Ovary (tissue), 7 donors: ENCODE measurements at regions not wholly inside any gene's neighbourhood (a gene's known extent, or its start where the extent isn't known, plus 50 kb on each side); places are given as distances from the start of the nearest gene placed in this dataset.

ENCODE experiments used
- DNase-seq, 5 donors: peaks; one replicate each; pipeline ENCODE4 v3.0.0-alpha.2; 2019 to 2020
- H3K27ac ChIP-seq, 2 donors: fragments of 200-600 bp; one replicate each; pipeline versions ENCODE4 v1.5.1 to v1.8.0; 2019 to 2022
- H3K27me3 ChIP-seq: fragments of 200-600 bp; one replicate; pipeline ENCODE4 v1.8.0; 2022
- H3K36me3 ChIP-seq: fragments of 200-600 bp; sonication (generic); one replicate; pipeline ENCODE4 v1.5.1; 2019
- H3K4me1 ChIP-seq: one replicate; pipeline ENCODE4 v1.8.1; 2013; ENCODE audit warnings: mild to moderate bottlenecking, moderate library complexity; ENCODE audit not compliant: insufficient read depth
- H3K4me3 ChIP-seq: fragments of 200-600 bp; sonication (generic); one replicate; pipeline ENCODE4 v1.5.1; 2017
- H3K9me3 ChIP-seq, 2 donors: fragments of 200-600 bp in 1 of 2; sonication (generic) in 1 of 2; one replicate each; pipeline versions ENCODE4 v1.5.1 to v1.8.1; 2013 to 2019; ENCODE audit warnings: mild to moderate bottlenecking in 1 of 2, moderate library complexity in 1 of 2
- CTCF ChIP-seq, 3 donors: fragments of 450-650 bp in 2 of 3; fragments of 200-600 bp in 1 of 3; IDR thresholded peaks; one replicate each; pipeline versions ENCODE4 v1.5.1 to v1.8.0; 2016 to 2022; ENCODE audit warnings: antibody characterized with exemption in 3 of 3, mild to moderate bottlenecking in 1 of 3
- EP300 ChIP-seq: sonication (generic); formaldehyde crosslinking; IDR thresholded peaks from one replicate; pipeline ENCODE4 v1.6.1; 2017; ENCODE audit warnings: antibody characterized with exemption
- POLR2A ChIP-seq: fragments of 450-650 bp; IDR thresholded peaks from one replicate; pipeline ENCODE4 v1.6.1; 2017; ENCODE audit warnings: antibody characterized with exemption, mild to moderate bottlenecking, moderate library complexity
- WGBS, 3 donors: extraction: QIAGEN DNeasy Blood & Tissue Kit in 1 of 3; methylation state at CpG; one replicate each; pipeline versions ENCODE4 v1.1.5 to v1.1.7; 2013 to 2017; 5-methylcytosine and 5-hydroxymethylcytosine counted together
- intact Hi-C, 4 donors: fragments of 100-400 bp; cut with DNase I; formaldehyde crosslinking; loops; one replicate each; pipeline versions ENCODE4 v1.11.0 to v1.15.1; 2022 to 2023
- donor health status: DM: no; HTN: no; CAD: no; lungs with moderate emphysema.
- donor health status: DM: no; HTN: no; CAD: no.
- donor health status: Bipolar disorder and iron deficiency.
- donor health status: DM: no; HTN: no; CAD: no.
- donor health status: DM: yes; HTN: yes; CAD: no.

DNA sequence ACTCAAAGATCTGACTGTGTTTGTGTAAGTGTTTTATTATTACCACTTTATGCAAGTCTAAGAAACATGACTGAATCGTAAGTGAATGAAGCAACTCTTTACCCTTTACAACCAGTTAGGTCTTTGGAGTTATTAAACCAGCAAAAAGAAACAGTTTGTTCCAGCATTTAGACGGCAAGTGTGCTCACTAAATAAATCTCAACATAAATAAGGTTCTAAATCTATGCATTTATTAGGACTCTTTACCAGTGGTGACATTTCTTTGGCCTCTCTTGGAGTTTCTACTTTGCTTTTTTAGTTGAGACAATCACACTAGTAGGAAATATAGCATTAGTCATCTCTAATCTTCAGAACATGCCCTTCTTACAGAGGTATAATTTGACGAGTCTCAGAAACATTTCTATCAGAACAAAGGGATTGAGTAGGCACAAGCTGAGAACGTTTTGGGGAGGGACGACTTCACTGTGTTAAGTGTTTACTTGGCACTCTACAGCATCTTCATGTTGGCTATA is 739.9 kb upstream of the NR2F2 start:
- WGBS, 3 donors, result 37 to 57% (median 43%) methylated on average over 5 of the region's 5 CpGs

DNA sequence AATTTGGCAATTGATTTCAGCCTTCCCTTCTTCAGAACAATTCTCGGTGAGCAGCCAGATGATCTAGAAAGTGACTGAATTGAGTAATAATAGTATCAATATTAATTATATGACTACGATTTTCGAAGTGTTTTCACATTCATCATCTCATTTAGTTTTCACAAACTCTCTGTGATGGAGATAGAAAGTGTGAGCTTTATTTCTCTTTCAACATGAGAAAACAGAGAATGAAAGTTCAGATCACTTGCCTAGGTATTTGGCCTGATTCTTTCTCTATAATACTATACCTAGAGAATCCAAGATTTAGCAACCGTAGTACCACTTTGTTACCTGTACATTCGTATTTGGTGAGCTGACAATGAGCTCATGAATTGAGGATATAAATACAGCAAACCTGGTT is 739.2 kb upstream of the NR2F2 start:
- intact Hi-C loops, result no loop called here
- 77 to 95% (median 94%) methylated on average over 5 of the region's 5 CpGs for WGBS, 3 donors
- H3K36me3 ChIP-seq, result no peaks in the 10 kb centered on the region
- H3K27ac ChIP-seq, result no peak overlapping the region
- no peaks in the 10 kb centered on the region for H3K9me3 ChIP-seq
- H3K4me3 ChIP-seq, result no peak overlapping the region
- DNase-seq, result no peak
- H3K27me3 ChIP-seq, result no peaks in the 10 kb centered on the region
- TF ChIP-seq CTCF (IDR thresholded peaks at IDR 0.05), result no peak
- no peak for TF ChIP-seq POLR2A
- no peak for TF ChIP-seq EP300
- no peaks in the 10 kb centered on the region for H3K4me1 ChIP-seq

More for the DNA sequence above, 739.9 kb upstream of the NR2F2 start:
- no peaks in the 10 kb centered on the region for H3K27me3 ChIP-seq
- no peak overlapping the region for H3K27ac ChIP-seq
- no peak overlapping the region for H3K4me3 ChIP-seq
- DNase-seq, result no peak
- H3K9me3 ChIP-seq, result no peaks in the 10 kb centered on the region
- H3K36me3 ChIP-seq, result no peaks in the 10 kb centered on the region
- no peaks in the 10 kb centered on the region for H3K4me1 ChIP-seq
- no peak for TF ChIP-seq EP300
- TF ChIP-seq POLR2A, result no peak
- TF ChIP-seq CTCF (IDR thresholded peaks at IDR 0.05), result no peak
- intact Hi-C loops, result no loop called here

DNA sequence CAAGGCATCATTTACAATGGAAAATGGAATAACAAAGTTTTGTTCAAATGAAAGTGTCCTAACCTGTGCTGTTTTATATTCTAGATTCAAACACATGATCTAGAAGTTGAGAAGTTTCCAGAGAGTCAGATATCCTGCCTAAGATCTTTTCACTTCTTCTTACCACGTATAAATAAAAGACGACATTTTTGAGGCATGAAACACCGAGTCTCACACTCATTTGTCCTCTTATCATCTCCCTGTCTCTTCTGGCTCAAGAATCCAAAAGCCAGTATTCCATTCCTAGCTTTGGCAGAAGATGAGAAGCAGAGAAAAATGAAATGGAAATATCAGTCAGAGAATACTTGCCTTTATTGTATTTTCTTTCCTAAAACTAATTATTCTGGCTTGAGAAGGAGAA is 738.6 kb upstream of the NR2F2 start:
- WGBS, 3 donors, result 17 to 33% (median 32%) methylated on average over 3 of the region's 3 CpGs
- TF ChIP-seq CTCF (IDR thresholded peaks at IDR 0.05), result no peak
- no peak for TF ChIP-seq POLR2A
- no peak for TF ChIP-seq EP300

DNA sequence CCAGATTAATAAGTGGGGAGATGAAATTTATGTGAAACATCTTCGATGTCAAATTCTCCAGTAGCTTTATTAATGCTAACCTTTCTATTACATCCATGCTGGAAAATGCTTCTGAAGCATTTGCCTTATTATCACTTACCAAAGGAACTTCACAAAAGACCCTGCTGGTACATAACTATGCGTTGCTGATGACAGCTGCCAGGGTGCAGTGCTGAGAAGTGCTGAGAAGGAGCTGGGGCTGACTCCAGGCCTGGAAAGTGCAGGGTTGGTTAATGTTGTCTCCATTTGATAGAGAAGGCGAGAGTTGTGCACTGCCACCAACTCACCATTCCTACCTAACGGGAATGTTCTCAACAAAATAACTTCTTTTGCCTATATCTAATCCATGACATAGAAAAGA is 736.0 kb upstream of the NR2F2 start:
- no peaks in the 10 kb centered on the region for H3K27me3 ChIP-seq
- TF ChIP-seq CTCF (IDR thresholded peaks at IDR 0.05) (no peak), POLR2A (no peak), EP300 (no peak)
- no peak overlapping the region for H3K27ac ChIP-seq
- H3K36me3 ChIP-seq, result no peaks in the 10 kb centered on the region
- H3K4me3 ChIP-seq, result no peak overlapping the region
- 95 to 98% (median 96%) methylated on average over 4 of the region's 4 CpGs for WGBS, 3 donors
- no peaks in the 10 kb centered on the region for H3K9me3 ChIP-seq
- peaks cover 4% of the 10 kb centered on the region for H3K4me1 ChIP-seq
- DNase-seq, result no peak
- intact Hi-C loops, result no loop called here

More for the DNA sequence above, 738.6 kb upstream of the NR2F2 start:
- Histone ChIP-seq H3K27ac (no peak overlapping the region), H3K27me3 (no peaks in the 10 kb centered on the region), H3K36me3 (no peaks in the 10 kb centered on the region), H3K9me3 (no peaks in the 10 kb centered on the region), H3K4me1 (peaks cover 2% of the 10 kb centered on the region), H3K4me3 (no peak overlapping the region)
- DNase-seq, result no peak
- intact Hi-C loops, result no loop called here
